Stimulated activated CD4-positive, alpha-beta T cell treated with anti-CD3 and anti-CD28 coated beads, Interleukin-4, amount 100 ng/mL, for 48 hours (primary cell): ENCODE measurements at regions not wholly inside any gene's neighbourhood (a gene's known extent, or its start where the extent isn't known, plus 50 kb on each side); places are given as distances from the start of the nearest gene placed in this dataset.

ENCODE experiments used
- DNase-seq, 2 donors: peaks; one replicate each; pipeline ENCODE4 v3.0.0-alpha.2; 2020; ENCODE audit warnings: low read depth in 2 of 2

GRCh38 chr1:82225421-82226185 is 424.9 kb downstream of the ADGRL2 start:
- DNase-seq = no peak

- no peak for DNase-seq
These were observed 422.4 kb downstream of the ADGRL2 start for GRCh38 chr1:82223091-82223490.

- DNase-seq = no peak
These were observed 421.0 kb downstream of the ADGRL2 start for GRCh38 chr1:82221721-82222120.

GRCh38 chr1:82220754-82221153 is 420.0 kb downstream of the ADGRL2 start:
- no peak for DNase-seq

GRCh38 chr1:82219841-82220240 is 419.1 kb downstream of the ADGRL2 start:
- no peak for DNase-seq

GRCh38 chr1:82218846-82219245 is 418.1 kb downstream of the ADGRL2 start:
- DNase-seq = no peak

- DNase-seq = no peak
These were observed 415.1 kb downstream of the ADGRL2 start for GRCh38 chr1:82215853-82216175.

GRCh38 chr1:82215056-82215852 is 414.5 kb downstream of the ADGRL2 start:
- DNase-seq = no peak

GRCh38 chr1:82214606-82215005 is 413.9 kb downstream of the ADGRL2 start:
- DNase-seq = no peak

GRCh38 chr1:82197606-82198005 is 396.9 kb downstream of the ADGRL2 start:
- DNase-seq = no peak

GRCh38 chr1:82195245-82195644 is 394.5 kb downstream of the ADGRL2 start:
- no peak for DNase-seq

GRCh38 chr1:82185084-82185483 is 384.4 kb downstream of the ADGRL2 start:
- DNase-seq = no peak

GRCh38 chr1:82181846-82182245 is 381.1 kb downstream of the ADGRL2 start:
- no peak for DNase-seq

- no peak for DNase-seq
These were observed 378.4 kb downstream of the ADGRL2 start for GRCh38 chr1:82179131-82179530.

GRCh38 chr1:82177192-82177591 is 376.5 kb downstream of the ADGRL2 start:
- no peak for DNase-seq

- no peak for DNase-seq
These were observed 371.2 kb downstream of the ADGRL2 start for GRCh38 chr1:82171955-82172354.

GRCh38 chr1:82168482-82168881 is 367.7 kb downstream of the ADGRL2 start:
- no peak for DNase-seq

GRCh38 chr1:82165304-82165703 is 364.6 kb downstream of the ADGRL2 start:
- DNase-seq = no peak

- no peak for DNase-seq
These were observed 362.0 kb downstream of the ADGRL2 start for GRCh38 chr1:82162486-82163420.

GRCh38 chr1:82161700-82162141 is 361.0 kb downstream of the ADGRL2 start:
- no peak for DNase-seq

GRCh38 chr1:82160903-82161302 is 360.2 kb downstream of the ADGRL2 start:
- no peak for DNase-seq

GRCh38 chr1:82160036-82160435 is 359.3 kb downstream of the ADGRL2 start:
- no peak for DNase-seq
